RWPE2 (cell line): ENCODE measurements at regions not wholly inside any gene's neighbourhood (a gene's known extent, or its start where the extent isn't known, plus 50 kb on each side); places are given as distances from the start of the nearest gene placed in this dataset.

Experiments used
- ATAC-seq: fragments of 200-7000 bp; cut with Tn5 transposase; 3 replicates; pipeline ENCODE4 v1.9.1; 2021; ENCODE audit warnings: low read depth
- DNase-seq: peaks from one replicate; pipeline ENCODE4 v3.0.0-alpha.2; 2020; ENCODE audit warnings: low spot score
- H3K27ac ChIP-seq: fragments of 450-650 bp; 2 replicates; pipeline ENCODE4 v1.5.1; 2017; ENCODE audit warnings: mild to moderate bottlenecking; ENCODE audit not compliant: poor library complexity, severe bottlenecking
- H3K27me3 ChIP-seq: fragments of 250-450 bp; sonication (Bioruptor Pico); 2 replicates; pipeline ENCODE4 v1.5.1; 2021; ENCODE audit warnings: mild to moderate bottlenecking, moderate library complexity; ENCODE audit not compliant: insufficient read depth, poor library complexity, severe bottlenecking
- H3K36me3 ChIP-seq: fragments of 250-450 bp; sonication (Bioruptor Pico); 2 replicates; pipeline ENCODE4 v1.5.1; 2020; ENCODE audit warnings: low read depth, mild to moderate bottlenecking, moderate library complexity
- H3K4me1 ChIP-seq: fragments of 250-450 bp; sonication (Bioruptor Pico); 2 replicates; pipeline ENCODE4 v1.5.1; 2021; ENCODE audit warnings: mild to moderate bottlenecking, moderate library complexity; ENCODE audit not compliant: insufficient read depth, poor library complexity, severe bottlenecking
- H3K4me3 ChIP-seq: fragments of 250-450 bp; sonication (Bioruptor Pico); 2 replicates; pipeline ENCODE4 v1.5.1; 2021; ENCODE audit warnings: mild to moderate bottlenecking, moderate library complexity; ENCODE audit not compliant: severe bottlenecking
- H3K9me3 ChIP-seq: fragments of 250-450 bp; sonication (Bioruptor Pico); 2 replicates; pipeline ENCODE4 v1.5.1; 2021; ENCODE audit warnings: mild to moderate bottlenecking, moderate library complexity; ENCODE audit not compliant: severe bottlenecking
- CTCF ChIP-seq: fragments of 450-650 bp; IDR thresholded peaks from one replicate; pipeline ENCODE4 v1.5.1; 2017; ENCODE audit warnings: mild to moderate bottlenecking, moderate library complexity; ENCODE audit not compliant: poor library complexity, severe bottlenecking

- no peaks in the 10 kb centered on the region for H3K36me3 ChIP-seq
- DNase-seq (no peak), ATAC-seq (no peak)
- no peaks in the 10 kb centered on the region for H3K27me3 ChIP-seq
- H3K4me3 ChIP-seq = no peak overlapping the region
- no peak overlapping the region for H3K27ac ChIP-seq
- H3K4me1 ChIP-seq = no peaks in the 10 kb centered on the region
- no peak for TF ChIP-seq CTCF
- H3K9me3 ChIP-seq = no peaks in the 10 kb centered on the region
These were observed 279.2 kb upstream of the FGF16 start for GRCh38 chrX:77167993-77168392.

GRCh38 chrX:77174680-77175519, 272.3 kb upstream of the FGF16 start:
- no peaks in the 10 kb centered on the region for H3K36me3 ChIP-seq
- no peak overlapping the region for H3K4me3 ChIP-seq
- H3K9me3 ChIP-seq = no peaks in the 10 kb centered on the region
- no peak overlapping the region for H3K27ac ChIP-seq
- TF ChIP-seq CTCF = no peak
- DNase-seq (no peak), ATAC-seq (no peak)
- H3K4me1 ChIP-seq = no peaks in the 10 kb centered on the region
- no peaks in the 10 kb centered on the region for H3K27me3 ChIP-seq

- no peak for TF ChIP-seq CTCF
- ATAC-seq (no peak), DNase-seq (no peak)
- Histone ChIP-seq H3K4me1 (no peaks in the 10 kb centered on the region), H3K9me3 (no peaks in the 10 kb centered on the region), H3K36me3 (no peaks in the 10 kb centered on the region), H3K27me3 (no peaks in the 10 kb centered on the region), H3K27ac (no peak overlapping the region), H3K4me3 (no peak overlapping the region)
These were observed 246.5 kb upstream of the FGF16 start for GRCh38 chrX:77200663-77201062.

GRCh38 chrX:77223046-77223445, 224.1 kb upstream of the FGF16 start:
- ATAC-seq (no peak), DNase-seq (no peak)
- Histone ChIP-seq H3K27me3 (no peaks in the 10 kb centered on the region), H3K4me3 (no peak overlapping the region), H3K9me3 (no peaks in the 10 kb centered on the region), H3K4me1 (no peaks in the 10 kb centered on the region), H3K36me3 (no peaks in the 10 kb centered on the region), H3K27ac (no peak overlapping the region)
- TF ChIP-seq CTCF = no peak

- H3K36me3 ChIP-seq = no peaks in the 10 kb centered on the region
- DNase-seq (no peak), ATAC-seq (no peak)
- H3K27me3 ChIP-seq = no peaks in the 10 kb centered on the region
- H3K4me1 ChIP-seq = no peaks in the 10 kb centered on the region
- no peak overlapping the region for H3K27ac ChIP-seq
- no peak for TF ChIP-seq CTCF
- H3K9me3 ChIP-seq = no peaks in the 10 kb centered on the region
- H3K4me3 ChIP-seq = no peak overlapping the region
These were observed 182.7 kb upstream of the FGF16 start for GRCh38 chrX:77264490-77264889.
